Coronary artery (tissue), 2 donors: ENCODE measurements at regions not wholly inside any gene's neighbourhood (a gene's known extent, or its start where the extent isn't known, plus 50 kb on each side); places are given as distances from the start of the nearest gene placed in this dataset.

Experiments used
- DNase-seq: peaks from one replicate; pipeline ENCODE4 v3.0.0-alpha.2; 2017; ENCODE audit warnings: low spot score
- H3K27ac ChIP-seq, 2 donors: fragments of 200-600 bp; sonication (generic); one replicate each; pipeline ENCODE4 v1.5.1; 2016 to 2019
- H3K4me3 ChIP-seq: fragments of 200-600 bp; sonication (generic); 2 replicates; pipeline ENCODE4 v1.5.1; 2016; ENCODE audit warnings: mild to moderate bottlenecking, moderate library complexity
- TF ChIP-seq, protein P1 (sequence below): fragments of 200-600 bp; sonication (generic); IDR thresholded peaks from one replicate; pipeline ENCODE4 v1.5.1; 2019; ENCODE audit warnings: antibody characterized with exemption

GRCh38 chr15:62337934-62338333, 172.8 kb upstream of the C2CD4B start:
- Histone ChIP-seq H3K4me3 (no peak overlapping the region), H3K27ac (no peak overlapping the region)
- TF ChIP-seq, protein P1, sequence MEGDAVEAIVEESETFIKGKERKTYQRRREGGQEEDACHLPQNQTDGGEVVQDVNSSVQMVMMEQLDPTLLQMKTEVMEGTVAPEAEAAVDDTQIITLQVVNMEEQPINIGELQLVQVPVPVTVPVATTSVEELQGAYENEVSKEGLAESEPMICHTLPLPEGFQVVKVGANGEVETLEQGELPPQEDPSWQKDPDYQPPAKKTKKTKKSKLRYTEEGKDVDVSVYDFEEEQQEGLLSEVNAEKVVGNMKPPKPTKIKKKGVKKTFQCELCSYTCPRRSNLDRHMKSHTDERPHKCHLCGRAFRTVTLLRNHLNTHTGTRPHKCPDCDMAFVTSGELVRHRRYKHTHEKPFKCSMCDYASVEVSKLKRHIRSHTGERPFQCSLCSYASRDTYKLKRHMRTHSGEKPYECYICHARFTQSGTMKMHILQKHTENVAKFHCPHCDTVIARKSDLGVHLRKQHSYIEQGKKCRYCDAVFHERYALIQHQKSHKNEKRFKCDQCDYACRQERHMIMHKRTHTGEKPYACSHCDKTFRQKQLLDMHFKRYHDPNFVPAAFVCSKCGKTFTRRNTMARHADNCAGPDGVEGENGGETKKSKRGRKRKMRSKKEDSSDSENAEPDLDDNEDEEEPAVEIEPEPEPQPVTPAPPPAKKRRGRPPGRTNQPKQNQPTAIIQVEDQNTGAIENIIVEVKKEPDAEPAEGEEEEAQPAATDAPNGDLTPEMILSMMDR: no peak
- no peak for DNase-seq

GRCh38 chr15:62338497-62338896, 173.4 kb upstream of the C2CD4B start:
- DNase-seq: no peak
- TF ChIP-seq, protein P1: no peak

GRCh38 chr15:62342959-62343358, 177.9 kb upstream of the C2CD4B start:
- no peak overlapping the region for H3K27ac ChIP-seq
- DNase-seq: no peak
- TF ChIP-seq, protein P1: no peak
- no peak overlapping the region for H3K4me3 ChIP-seq

More at GRCh38 chr15:62338497-62338896, 173.4 kb upstream of the C2CD4B start:
- Histone ChIP-seq H3K27ac (no peak overlapping the region), H3K4me3 (no peak overlapping the region)

GRCh38 chr15:62343397-62343796, 178.3 kb upstream of the C2CD4B start:
- Histone ChIP-seq H3K4me3 (no peak overlapping the region), H3K27ac (no peak overlapping the region)
- TF ChIP-seq, protein P1: no peak
- DNase-seq: no peak

DNA sequence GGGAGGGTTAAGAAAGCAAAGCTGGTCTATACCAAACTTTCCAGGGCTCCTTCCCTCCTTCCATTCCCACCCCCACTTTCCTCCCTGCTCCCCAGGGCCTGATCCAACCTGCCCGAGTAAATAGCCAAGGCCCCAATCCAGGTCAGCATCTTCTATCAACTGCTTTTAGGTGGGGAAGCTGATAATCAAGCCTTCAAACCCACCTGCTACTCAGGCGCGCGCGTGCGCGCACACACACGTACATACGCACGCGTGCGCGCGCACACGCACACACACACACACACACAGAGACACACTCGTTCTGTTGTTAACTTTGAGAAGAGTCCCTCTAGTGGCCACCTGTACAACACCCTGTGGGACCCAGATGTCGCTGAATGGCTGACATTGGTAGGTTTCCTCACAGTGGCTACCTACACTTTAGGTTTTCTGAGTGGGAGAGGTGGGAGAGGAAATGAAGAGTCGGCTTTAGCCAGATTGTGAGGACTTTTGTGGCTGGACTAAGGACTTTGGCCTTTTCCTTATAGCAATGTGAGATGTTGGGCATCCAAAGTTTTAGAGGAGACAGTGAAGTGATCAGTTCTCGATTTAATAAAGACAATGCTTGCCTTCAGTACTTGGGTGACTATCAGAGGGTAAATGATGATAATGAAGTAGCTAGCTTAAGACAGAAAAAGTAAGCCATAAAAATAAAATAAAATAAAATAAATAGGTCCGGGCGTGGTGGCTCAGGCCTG, 179.9 kb upstream of the C2CD4B start:
- TF ChIP-seq, protein P1: peak; percentile 13
- H3K4me3 ChIP-seq: no peak overlapping the region
- H3K27ac ChIP-seq: no peak overlapping the region

DNA sequence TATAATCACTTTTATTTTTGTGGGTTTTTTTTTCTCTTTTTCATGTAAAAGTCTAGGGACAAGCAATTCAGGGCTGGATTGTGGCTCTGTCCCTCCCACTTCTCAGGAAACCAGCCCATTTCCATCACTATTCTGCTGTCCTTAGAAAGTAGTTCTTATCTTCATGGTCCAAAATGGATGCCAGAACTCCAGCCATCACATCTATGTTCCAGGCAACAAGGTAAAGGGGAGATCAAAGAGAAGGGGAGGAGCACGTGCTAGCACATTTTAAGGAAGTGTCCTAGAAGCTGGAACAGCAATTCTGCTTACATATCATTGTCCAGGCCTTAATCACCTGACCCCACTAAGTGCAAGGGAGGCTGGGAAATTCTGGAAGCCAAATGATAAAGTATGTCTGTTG, 181.1 kb upstream of the C2CD4B start:
- TF ChIP-seq, protein P1: no peak
- no peak overlapping the region for H3K4me3 ChIP-seq
- DNase-seq: no peak

More for the DNA sequence above, 179.9 kb upstream of the C2CD4B start:
- DNase-seq: no peak

GRCh38 chr15:62348118-62348517, 183.0 kb upstream of the C2CD4B start:
- no peak for DNase-seq
- H3K4me3 ChIP-seq: no peak overlapping the region
- no peak overlapping the region for H3K27ac ChIP-seq
- TF ChIP-seq, protein P1: no peak

More for the DNA sequence above, 181.1 kb upstream of the C2CD4B start:
- no peak overlapping the region for H3K27ac ChIP-seq
